Type B pancreatic cell (in vitro differentiated cells): ENCODE measurements at regions not wholly inside any gene's neighbourhood (a gene's known extent, or its start where the extent isn't known, plus 50 kb on each side); places are given as distances from the start of the nearest gene placed in this dataset.

Experiments used
- DNase-seq: peaks from one replicate; pipeline ENCODE4 v3.0.0; 2021; ENCODE audit warnings: mixed read lengths; ENCODE audit not compliant: unreplicated experiment; ENCODE audit errors: extremely low spot score
- H3K27ac Mint-ChIP-seq: 2 replicates; pipeline ENCODE4 v1.8.0; 2021; ENCODE audit warnings: mild to moderate bottlenecking, mixed read lengths
- H3K27me3 Mint-ChIP-seq: 2 replicates; pipeline ENCODE4 v1.8.0; 2021; ENCODE audit warnings: mixed read lengths
- H3K36me3 Mint-ChIP-seq: 2 replicates; pipeline ENCODE4 v1.8.0; 2021; ENCODE audit warnings: mixed read lengths
- H3K4me1 Mint-ChIP-seq: one replicate; pipeline ENCODE4 v1.8.0; 2021; ENCODE audit warnings: mixed read lengths; ENCODE audit not compliant: unreplicated experiment
- H3K4me3 Mint-ChIP-seq: 2 replicates; pipeline ENCODE4 v1.8.0; 2021; ENCODE audit warnings: mild to moderate bottlenecking, mixed read lengths
- H3K9me3 Mint-ChIP-seq: 2 replicates; pipeline ENCODE4 v1.8.0; 2021; ENCODE audit warnings: mixed read lengths
- TF ChIP-seq, protein P1 (sequence below): fragments of 200-600 bp; sonication (generic); conservative IDR thresholded peaks from 2 replicates; pipeline ENCODE4 v1.5.0; 2021; ENCODE audit warnings: antibody characterized with exemption, mild to moderate bottlenecking

DNA sequence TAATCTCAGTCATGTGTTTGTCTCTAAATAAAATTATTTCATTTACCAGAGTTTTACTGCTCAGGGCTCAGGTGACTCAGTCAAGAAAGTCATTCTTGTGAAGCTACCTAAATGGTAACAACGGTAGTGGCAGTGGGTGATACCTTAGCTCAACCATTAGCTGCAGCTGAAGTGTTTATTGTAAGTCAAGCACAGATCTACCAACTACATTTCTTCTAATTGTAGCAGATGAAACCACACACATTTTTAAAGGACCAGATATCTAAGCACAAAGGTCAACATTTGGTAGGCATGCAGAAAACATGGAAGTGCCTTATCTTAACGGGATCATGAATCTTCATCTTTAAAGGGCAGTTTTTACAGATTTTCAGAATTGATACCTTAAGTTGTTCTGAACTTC is 79.1 kb downstream of the FAT4 start:
- Mint-ChIP-seq H3K27me3 (no peaks in the 10 kb centered on the region), H3K9me3 (no peaks in the 10 kb centered on the region), H3K27ac (no peak overlapping the region), H3K4me1 (peaks cover 4% of the 10 kb centered on the region), H3K4me3 (no peak overlapping the region), H3K36me3 (no peaks in the 10 kb centered on the region)
- DNase-seq = no peak
- TF ChIP-seq, protein P1, sequence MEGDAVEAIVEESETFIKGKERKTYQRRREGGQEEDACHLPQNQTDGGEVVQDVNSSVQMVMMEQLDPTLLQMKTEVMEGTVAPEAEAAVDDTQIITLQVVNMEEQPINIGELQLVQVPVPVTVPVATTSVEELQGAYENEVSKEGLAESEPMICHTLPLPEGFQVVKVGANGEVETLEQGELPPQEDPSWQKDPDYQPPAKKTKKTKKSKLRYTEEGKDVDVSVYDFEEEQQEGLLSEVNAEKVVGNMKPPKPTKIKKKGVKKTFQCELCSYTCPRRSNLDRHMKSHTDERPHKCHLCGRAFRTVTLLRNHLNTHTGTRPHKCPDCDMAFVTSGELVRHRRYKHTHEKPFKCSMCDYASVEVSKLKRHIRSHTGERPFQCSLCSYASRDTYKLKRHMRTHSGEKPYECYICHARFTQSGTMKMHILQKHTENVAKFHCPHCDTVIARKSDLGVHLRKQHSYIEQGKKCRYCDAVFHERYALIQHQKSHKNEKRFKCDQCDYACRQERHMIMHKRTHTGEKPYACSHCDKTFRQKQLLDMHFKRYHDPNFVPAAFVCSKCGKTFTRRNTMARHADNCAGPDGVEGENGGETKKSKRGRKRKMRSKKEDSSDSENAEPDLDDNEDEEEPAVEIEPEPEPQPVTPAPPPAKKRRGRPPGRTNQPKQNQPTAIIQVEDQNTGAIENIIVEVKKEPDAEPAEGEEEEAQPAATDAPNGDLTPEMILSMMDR = no peak

DNA sequence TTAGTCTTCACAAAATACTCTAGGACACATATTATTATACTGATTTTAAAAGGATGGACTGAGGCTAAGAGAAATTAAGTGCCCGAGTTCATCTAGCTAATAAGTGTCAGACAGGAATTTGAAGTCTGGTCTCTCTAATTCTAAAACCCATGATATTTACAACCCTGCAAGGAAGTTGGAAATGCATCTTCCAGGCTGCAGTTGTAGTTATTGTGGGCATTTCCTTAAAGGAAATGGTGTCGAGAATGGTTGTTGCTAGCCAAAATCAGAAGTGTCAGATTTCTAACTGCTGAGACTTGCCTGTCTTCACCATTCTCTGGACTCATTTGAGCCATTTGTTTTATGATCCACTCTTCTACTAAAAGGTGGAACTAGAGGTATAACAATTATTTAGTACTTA is 82.5 kb downstream of the FAT4 start:
- Mint-ChIP-seq H3K27me3 (no peaks in the 10 kb centered on the region), H3K4me1 (peaks cover 4% of the 10 kb centered on the region), H3K27ac (no peak overlapping the region), H3K4me3 (no peak overlapping the region), H3K36me3 (no peaks in the 10 kb centered on the region), H3K9me3 (no peaks in the 10 kb centered on the region)
- TF ChIP-seq, protein P1 = no peak
- DNase-seq = no peak

DNA sequence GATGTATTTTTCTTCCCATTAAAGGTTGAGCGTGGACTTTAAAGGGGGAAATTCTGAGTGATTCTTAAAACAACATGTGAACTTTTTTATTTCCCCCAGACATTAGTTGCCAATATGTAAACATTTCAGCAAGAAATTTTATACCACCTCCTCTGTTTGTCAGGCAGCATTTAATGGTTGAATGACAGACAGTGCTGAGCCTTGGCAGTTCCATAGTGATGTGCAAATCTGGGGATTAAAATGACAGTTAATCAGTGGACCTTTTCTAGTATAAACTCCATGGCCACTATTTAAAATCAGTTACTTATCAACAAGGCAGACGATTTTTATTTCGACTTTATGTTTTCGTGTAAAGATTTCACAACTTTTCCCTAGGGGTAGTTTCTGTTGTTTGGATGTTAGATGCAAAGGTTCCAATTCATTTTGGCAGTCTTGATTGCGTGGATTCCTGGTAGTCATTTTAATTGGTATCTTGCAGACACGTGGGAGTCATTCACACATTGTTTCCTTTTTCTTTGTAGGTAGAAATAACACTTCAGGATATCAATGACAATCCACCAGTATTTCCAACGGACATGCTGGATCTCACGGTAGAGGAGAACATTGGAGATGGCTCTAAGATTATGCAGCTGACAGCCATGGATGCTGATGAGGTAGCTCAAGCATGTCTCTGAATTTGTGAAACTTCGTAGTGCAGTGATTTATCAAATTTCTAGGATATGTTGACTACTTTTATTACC is 83.7 kb downstream of the FAT4 start:
- TF ChIP-seq, protein P1 = no peak
- H3K27me3 Mint-ChIP-seq = no peaks in the 10 kb centered on the region
- no peaks in the 10 kb centered on the region for H3K9me3 Mint-ChIP-seq
- no peaks in the 10 kb centered on the region for H3K4me1 Mint-ChIP-seq
- no peaks in the 10 kb centered on the region for H3K36me3 Mint-ChIP-seq
- no peak for DNase-seq
- no peak overlapping the region for H3K4me3 Mint-ChIP-seq
- no peak overlapping the region for H3K27ac Mint-ChIP-seq

GRCh38 chr4:125400756-125401155 is 86.0 kb downstream of the FAT4 start:
- no peaks in the 10 kb centered on the region for H3K4me1 Mint-ChIP-seq
- TF ChIP-seq, protein P1 = no peak
- no peaks in the 10 kb centered on the region for H3K36me3 Mint-ChIP-seq
- no peak for DNase-seq
- no peaks in the 10 kb centered on the region for H3K27me3 Mint-ChIP-seq
- H3K4me3 Mint-ChIP-seq = no peak overlapping the region
- no peaks in the 10 kb centered on the region for H3K9me3 Mint-ChIP-seq
- no peak overlapping the region for H3K27ac Mint-ChIP-seq

DNA sequence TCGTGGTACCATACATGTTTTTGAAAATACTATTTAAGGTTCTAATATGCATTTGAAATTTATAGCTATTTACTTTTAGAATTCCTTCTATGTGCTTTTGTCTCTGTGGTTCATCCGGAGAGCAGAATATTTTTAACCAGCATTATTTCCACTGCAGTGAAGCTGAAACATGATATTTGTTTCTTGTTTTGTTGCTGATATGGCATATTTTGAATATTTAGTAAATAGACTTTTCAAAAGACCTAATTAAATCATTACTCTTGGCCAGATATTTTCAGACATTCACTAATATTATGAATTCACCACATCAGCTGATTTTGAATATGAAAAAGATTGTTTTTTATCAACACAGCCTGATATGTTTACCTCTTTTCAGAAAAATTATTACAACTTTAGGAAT is 87.0 kb downstream of the FAT4 start:
- H3K4me3 Mint-ChIP-seq = no peak overlapping the region
- no peak for DNase-seq
- H3K9me3 Mint-ChIP-seq = no peaks in the 10 kb centered on the region
- H3K27me3 Mint-ChIP-seq = no peaks in the 10 kb centered on the region
- no peak overlapping the region for H3K27ac Mint-ChIP-seq
- no peaks in the 10 kb centered on the region for H3K4me1 Mint-ChIP-seq
- H3K36me3 Mint-ChIP-seq = no peaks in the 10 kb centered on the region
- TF ChIP-seq, protein P1 = no peak
